DND-41 (cell line): ENCODE measurements at regions not wholly inside any gene's neighbourhood (a gene's known extent, or its start where the extent isn't known, plus 50 kb on each side); places are given as distances from the start of the nearest gene placed in this dataset.

Experiments
- ATAC-seq: fragments of 200-7000 bp; cut with Tn5 transposase; 3 replicates; pipeline ENCODE4 v1.9.1; 2021; ENCODE audit warnings: low read depth; ENCODE audit not compliant: insufficient read depth
- DNase-seq: peaks from one replicate; pipeline ENCODE4 v3.0.0-alpha.2; 2020
- H2AFZ ChIP-seq: 2 replicates; pipeline ENCODE4 v1.6.0; 2012; ENCODE audit warnings: low read depth, low read length
- H3K27ac ChIP-seq: 2 replicates; pipeline ENCODE4 v1.5.1; 2012; ENCODE audit warnings: low read length, inconsistent platforms
- H3K27me3 ChIP-seq: fragments of 200-600 bp; sonication (generic); 2 replicates; pipeline ENCODE4 v1.6.0; 2012; ENCODE audit warnings: low read length, mild to moderate bottlenecking, inconsistent platforms; ENCODE audit not compliant: insufficient read depth, poor library complexity
- H3K36me3 ChIP-seq: 2 replicates; pipeline ENCODE4 v1.5.1; 2012; ENCODE audit warnings: low read length, inconsistent platforms; ENCODE audit not compliant: insufficient read depth
- H3K4me1 ChIP-seq: 2 replicates; pipeline ENCODE4 v1.5.1; 2012; ENCODE audit warnings: mild to moderate bottlenecking, low read length; ENCODE audit not compliant: insufficient read depth
- H3K4me2 ChIP-seq: 2 replicates; pipeline ENCODE4 v1.6.0; 2012; ENCODE audit warnings: mild to moderate bottlenecking, moderate library complexity, low read length, inconsistent platforms; ENCODE audit not compliant: insufficient read depth
- H3K4me3 ChIP-seq, 2 experiments: fragments of 200-600 bp in 1 of 2; shearing (Covaris generic) in 1 of 2; 2 replicates each; pipeline ENCODE4 v1.5.1; 2012 to 2016; ENCODE audit warnings: inconsistent platforms in 2 of 2, low read length in 2 of 2, mild to moderate bottlenecking in 2 of 2, low read depth in 1 of 2, moderate library complexity in 1 of 2
- H3K79me2 ChIP-seq: 2 replicates; pipeline ENCODE4 v1.6.0; 2012; ENCODE audit warnings: low read length, inconsistent platforms; ENCODE audit not compliant: insufficient read depth
- H3K9ac ChIP-seq: 2 replicates; pipeline ENCODE4 v1.6.0; 2012; ENCODE audit warnings: low read depth, mild to moderate bottlenecking, inconsistent platforms, low read length, moderate library complexity
- H3K9me3 ChIP-seq: 2 replicates; pipeline ENCODE4 v1.5.1; 2012; ENCODE audit warnings: low read length, moderate library complexity, mild to moderate bottlenecking, inconsistent platforms; ENCODE audit not compliant: insufficient read depth, severe bottlenecking
- H4K20me1 ChIP-seq: 2 replicates; pipeline ENCODE4 v1.6.0; 2012; ENCODE audit warnings: low read length; ENCODE audit not compliant: insufficient read depth
- EZH2 ChIP-seq: IDR thresholded peaks from 3 replicates; pipeline ENCODE4 v1.6.1; 2012; ENCODE audit warnings: borderline replicate concordance, low read depth, mild to moderate bottlenecking, moderate library complexity, low read length, inconsistent platforms; ENCODE audit not compliant: severe bottlenecking
- TF ChIP-seq, protein P1 (sequence below): IDR thresholded peaks from 2 replicates; pipeline ENCODE4 v1.5.1; 2012; ENCODE audit warnings: borderline replicate concordance, low read length, moderate library complexity, mild to moderate bottlenecking; ENCODE audit not compliant: poor library complexity, severe bottlenecking; ENCODE audit errors: extremely low read depth

DNA sequence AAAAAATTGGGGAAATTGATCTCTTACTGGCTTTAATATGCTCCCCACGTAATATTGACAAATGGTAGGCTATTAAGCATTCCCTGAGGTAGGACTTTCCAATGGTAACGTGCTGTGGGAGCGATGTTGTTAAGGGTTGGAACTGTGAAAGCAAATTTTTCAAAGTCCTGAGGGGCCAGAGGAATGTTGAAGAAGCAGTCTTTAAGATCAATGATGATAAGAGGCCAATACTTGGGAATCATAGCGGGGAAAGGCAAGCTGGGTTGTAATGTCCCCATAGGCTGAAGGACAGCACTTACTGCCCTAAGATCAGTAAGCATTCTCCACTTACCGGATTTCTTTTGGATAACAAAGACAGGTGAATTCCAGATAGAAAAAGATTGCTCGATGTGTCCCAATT, 69.6 kb upstream of the ARL4D start:
- ATAC-seq (no peak), DNase-seq (no peak)
- Histone ChIP-seq H3K4me2 (no peak overlapping the region), H4K20me1 (no peaks in the 10 kb centered on the region), H3K79me2 (no peaks in the 10 kb centered on the region), H3K9ac (no peak overlapping the region), H3K27ac (no peak overlapping the region), H3K9me3 (no peaks in the 10 kb centered on the region), H3K36me3 (no peaks in the 10 kb centered on the region), H2AFZ (no peak overlapping the region), H3K4me1 (peaks cover 7% of the 10 kb centered on the region), H3K4me3 (no peak overlapping the region), H3K27me3 (no peaks in the 10 kb centered on the region)
- TF ChIP-seq, protein P1, sequence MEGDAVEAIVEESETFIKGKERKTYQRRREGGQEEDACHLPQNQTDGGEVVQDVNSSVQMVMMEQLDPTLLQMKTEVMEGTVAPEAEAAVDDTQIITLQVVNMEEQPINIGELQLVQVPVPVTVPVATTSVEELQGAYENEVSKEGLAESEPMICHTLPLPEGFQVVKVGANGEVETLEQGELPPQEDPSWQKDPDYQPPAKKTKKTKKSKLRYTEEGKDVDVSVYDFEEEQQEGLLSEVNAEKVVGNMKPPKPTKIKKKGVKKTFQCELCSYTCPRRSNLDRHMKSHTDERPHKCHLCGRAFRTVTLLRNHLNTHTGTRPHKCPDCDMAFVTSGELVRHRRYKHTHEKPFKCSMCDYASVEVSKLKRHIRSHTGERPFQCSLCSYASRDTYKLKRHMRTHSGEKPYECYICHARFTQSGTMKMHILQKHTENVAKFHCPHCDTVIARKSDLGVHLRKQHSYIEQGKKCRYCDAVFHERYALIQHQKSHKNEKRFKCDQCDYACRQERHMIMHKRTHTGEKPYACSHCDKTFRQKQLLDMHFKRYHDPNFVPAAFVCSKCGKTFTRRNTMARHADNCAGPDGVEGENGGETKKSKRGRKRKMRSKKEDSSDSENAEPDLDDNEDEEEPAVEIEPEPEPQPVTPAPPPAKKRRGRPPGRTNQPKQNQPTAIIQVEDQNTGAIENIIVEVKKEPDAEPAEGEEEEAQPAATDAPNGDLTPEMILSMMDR = no peak
- no peak for TF ChIP-seq EZH2

DNA sequence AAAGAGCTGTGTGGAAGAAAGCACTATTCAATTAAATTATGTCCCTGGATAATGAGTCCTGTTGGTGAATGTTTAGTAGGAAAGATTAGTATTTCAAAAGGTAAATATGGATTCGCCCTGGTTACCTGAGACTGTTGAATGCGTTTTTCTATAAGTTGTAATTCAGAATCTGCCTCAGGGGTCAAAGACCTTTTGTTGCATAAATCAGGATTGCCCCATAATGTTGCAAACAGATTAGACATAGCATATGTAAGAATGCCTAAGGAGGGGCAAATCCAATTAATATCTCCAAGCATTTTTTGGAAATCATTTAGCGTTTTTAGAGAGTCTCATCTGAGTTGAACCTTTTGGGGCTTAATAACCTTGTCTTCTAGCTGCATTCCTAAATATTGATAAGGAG, 70.1 kb upstream of the ARL4D start:
- H2AFZ ChIP-seq = no peak overlapping the region
- H3K27me3 ChIP-seq = no peaks in the 10 kb centered on the region
- no peak overlapping the region for H3K27ac ChIP-seq
- H3K36me3 ChIP-seq = no peaks in the 10 kb centered on the region
- DNase-seq (no peak), ATAC-seq (no peak)
- no peaks in the 10 kb centered on the region for H3K9me3 ChIP-seq
- no peak overlapping the region for H3K9ac ChIP-seq
- H3K4me3 ChIP-seq = no peak overlapping the region
- H3K4me2 ChIP-seq = no peak overlapping the region
- no peaks in the 10 kb centered on the region for H3K79me2 ChIP-seq
- peaks cover 1% of the 10 kb centered on the region for H3K4me1 ChIP-seq
- no peak for TF ChIP-seq EZH2
- TF ChIP-seq, protein P1 = no peak
- H4K20me1 ChIP-seq = no peaks in the 10 kb centered on the region

GRCh38 chr17:43327834-43328420, 70.9 kb upstream of the ARL4D start:
- Histone ChIP-seq H3K27ac (no peak overlapping the region), H2AFZ (no peak overlapping the region), H4K20me1 (no peaks in the 10 kb centered on the region), H3K79me2 (no peaks in the 10 kb centered on the region), H3K4me1 (no peaks in the 10 kb centered on the region), H3K4me2 (no peak overlapping the region), H3K27me3 (no peaks in the 10 kb centered on the region), H3K9ac (no peak overlapping the region), H3K36me3 (no peaks in the 10 kb centered on the region), H3K9me3 (no peaks in the 10 kb centered on the region), H3K4me3 (no peak overlapping the region)
- no peak for DNase-seq
- TF ChIP-seq, protein P1 = no peak
- TF ChIP-seq EZH2 = no peak
- no peak for ATAC-seq

GRCh38 chr17:43327421-43327820, 71.4 kb upstream of the ARL4D start:
- DNase-seq (no peak), ATAC-seq (no peak)
- TF ChIP-seq EZH2 = no peak
- TF ChIP-seq, protein P1 = no peak
- H3K36me3 ChIP-seq = no peaks in the 10 kb centered on the region
- no peaks in the 10 kb centered on the region for H3K4me1 ChIP-seq
- no peaks in the 10 kb centered on the region for H4K20me1 ChIP-seq
- no peak overlapping the region for H2AFZ ChIP-seq
- no peak overlapping the region for H3K4me2 ChIP-seq
- no peak overlapping the region for H3K9ac ChIP-seq
- no peaks in the 10 kb centered on the region for H3K9me3 ChIP-seq
- no peak overlapping the region for H3K27ac ChIP-seq
- no peaks in the 10 kb centered on the region for H3K27me3 ChIP-seq
- H3K79me2 ChIP-seq = no peaks in the 10 kb centered on the region
- H3K4me3 ChIP-seq = no peak overlapping the region
